OCI-LY3 (cell line): ENCODE measurements at regions not wholly inside any gene's neighbourhood (a gene's known extent, or its start where the extent isn't known, plus 50 kb on each side); places are given as distances from the start of the nearest gene placed in this dataset.

Experiments
- EZH2phosphoT487 ChIP-seq: fragments of 200-600 bp; shearing (Covaris generic); IDR thresholded peaks from 2 replicates; pipeline ENCODE4 v1.6.1; 2018; ENCODE audit warnings: antibody characterized with exemption, mixed run types, low read depth
- TF ChIP-seq, protein P1 (sequence below): fragments of 200-600, 300-600 bp; sonication (generic); IDR thresholded peaks from 2 replicates; pipeline ENCODE4 v1.5.1; 2014; ENCODE audit warnings: antibody characterized with exemption, low read length, low read depth

GRCh38 chr12:25827747-25828146 is 130.7 kb upstream of the RASSF8 start:
- TF ChIP-seq, protein P1, sequence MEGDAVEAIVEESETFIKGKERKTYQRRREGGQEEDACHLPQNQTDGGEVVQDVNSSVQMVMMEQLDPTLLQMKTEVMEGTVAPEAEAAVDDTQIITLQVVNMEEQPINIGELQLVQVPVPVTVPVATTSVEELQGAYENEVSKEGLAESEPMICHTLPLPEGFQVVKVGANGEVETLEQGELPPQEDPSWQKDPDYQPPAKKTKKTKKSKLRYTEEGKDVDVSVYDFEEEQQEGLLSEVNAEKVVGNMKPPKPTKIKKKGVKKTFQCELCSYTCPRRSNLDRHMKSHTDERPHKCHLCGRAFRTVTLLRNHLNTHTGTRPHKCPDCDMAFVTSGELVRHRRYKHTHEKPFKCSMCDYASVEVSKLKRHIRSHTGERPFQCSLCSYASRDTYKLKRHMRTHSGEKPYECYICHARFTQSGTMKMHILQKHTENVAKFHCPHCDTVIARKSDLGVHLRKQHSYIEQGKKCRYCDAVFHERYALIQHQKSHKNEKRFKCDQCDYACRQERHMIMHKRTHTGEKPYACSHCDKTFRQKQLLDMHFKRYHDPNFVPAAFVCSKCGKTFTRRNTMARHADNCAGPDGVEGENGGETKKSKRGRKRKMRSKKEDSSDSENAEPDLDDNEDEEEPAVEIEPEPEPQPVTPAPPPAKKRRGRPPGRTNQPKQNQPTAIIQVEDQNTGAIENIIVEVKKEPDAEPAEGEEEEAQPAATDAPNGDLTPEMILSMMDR = no peak
- TF ChIP-seq EZH2phosphoT487 = no peak
